H9 (cell line): ENCODE measurements at regions not wholly inside any gene's neighbourhood (a gene's known extent, or its start where the extent isn't known, plus 50 kb on each side); places are given as distances from the start of the nearest gene placed in this dataset.
A peak's percentile ranks its signal among the peaks of the same experiment; 100 is the strongest.

ENCODE experiments used
- DNase-seq: peaks from one replicate; pipeline ENCODE4 v3.0.0-alpha.2; 2017
- H2AFZ ChIP-seq: one replicate; pipeline ENCODE4 v1.6.1; 2013; ENCODE audit warnings: mild to moderate bottlenecking, low read length, control low read depth, moderate library complexity
- H2AK5ac ChIP-seq: 2 replicates; pipeline ENCODE4 v1.6.1; 2013; ENCODE audit warnings: low read length, control low read depth, mixed read lengths; ENCODE audit not compliant: insufficient read length
- H2BK120ac ChIP-seq: one replicate; pipeline ENCODE4 v1.6.1; 2013; ENCODE audit warnings: low read depth, mild to moderate bottlenecking, low read length, control low read depth, inconsistent platforms; ENCODE audit not compliant: poor library complexity, severe bottlenecking
- H2BK12ac ChIP-seq: 2 replicates; pipeline ENCODE4 v1.6.1; 2013; ENCODE audit warnings: low read length, control low read depth, mixed read lengths, low read depth; ENCODE audit not compliant: insufficient read length
- H2BK15ac ChIP-seq: 2 replicates; pipeline ENCODE4 v1.6.1; 2013; ENCODE audit warnings: low read depth, low read length, control low read depth
- H2BK20ac ChIP-seq: one replicate; pipeline ENCODE4 v1.6.1; 2013; ENCODE audit warnings: low read depth, mild to moderate bottlenecking, low read length, control low read depth, inconsistent platforms; ENCODE audit not compliant: poor library complexity, severe bottlenecking
- H2BK5ac ChIP-seq: 2 replicates; pipeline ENCODE4 v1.6.1; 2013; ENCODE audit warnings: low read length, control low read depth, mixed read lengths; ENCODE audit not compliant: insufficient read length
- H3K14ac ChIP-seq: 2 replicates; pipeline ENCODE4 v1.6.1; 2013; ENCODE audit warnings: low read length, control low read depth; ENCODE audit not compliant: insufficient read depth
- H3K18ac ChIP-seq: 2 replicates; pipeline ENCODE4 v1.6.1; 2013; ENCODE audit warnings: low read depth, mild to moderate bottlenecking, mixed read lengths, low read length, control low read depth; ENCODE audit not compliant: insufficient read length
- H3K23ac ChIP-seq: 2 replicates; pipeline ENCODE4 v1.6.1; 2013; ENCODE audit warnings: low read length, control low read depth, mixed read lengths, low read depth; ENCODE audit not compliant: insufficient read length
- H3K23me2 ChIP-seq: 2 replicates; pipeline ENCODE4 v1.6.1; 2013; ENCODE audit warnings: low read depth, mild to moderate bottlenecking, mixed read lengths, low read length, control low read depth; ENCODE audit not compliant: insufficient read length, poor library complexity, severe bottlenecking
- H3K27ac ChIP-seq: 2 replicates; pipeline ENCODE4 v1.5.1; 2013; ENCODE audit warnings: low read length, control low read depth, mixed read lengths, low read depth; ENCODE audit not compliant: insufficient read length
- H3K27me3 ChIP-seq: 2 replicates; pipeline ENCODE4 v1.6.1; 2013; ENCODE audit warnings: low read length, control low read depth, inconsistent platforms; ENCODE audit not compliant: insufficient read depth
- H3K4ac ChIP-seq: 2 replicates; pipeline ENCODE4 v1.6.1; 2013; ENCODE audit warnings: low read depth, mild to moderate bottlenecking, control low read depth, inconsistent platforms, low read length, moderate library complexity
- H3K4me1 ChIP-seq: 2 replicates; pipeline ENCODE4 v1.6.1; 2013; ENCODE audit warnings: low read length, control low read depth, inconsistent platforms; ENCODE audit not compliant: insufficient read depth
- H3K4me2 ChIP-seq: 2 replicates; pipeline ENCODE4 v1.6.1; 2013; ENCODE audit warnings: low read length, control low read depth, mixed read lengths; ENCODE audit not compliant: insufficient read length, insufficient read depth
- H3K56ac ChIP-seq: 2 replicates; pipeline ENCODE4 v1.6.1; 2013; ENCODE audit warnings: low read depth, mild to moderate bottlenecking, mixed read lengths, low read length, control low read depth; ENCODE audit not compliant: insufficient read length
- H3K79me1 ChIP-seq: 2 replicates; pipeline ENCODE4 v1.6.1; 2013; ENCODE audit warnings: low read depth, mild to moderate bottlenecking, moderate library complexity, low read length, control low read depth, inconsistent platforms; ENCODE audit not compliant: insufficient read depth, poor library complexity, severe bottlenecking
- H3K79me2 ChIP-seq: 2 replicates; pipeline ENCODE4 v1.6.1; 2013; ENCODE audit warnings: low read length, control low read depth, inconsistent platforms; ENCODE audit not compliant: insufficient read depth
- H3K9ac ChIP-seq: 2 replicates; pipeline ENCODE4 v1.6.1; 2013; ENCODE audit warnings: low read length, control low read depth, mixed read lengths; ENCODE audit not compliant: insufficient read length; ENCODE audit errors: extremely low read depth
- H3K9me3 ChIP-seq: one replicate; pipeline ENCODE4 v1.6.1; 2013; ENCODE audit warnings: low read depth, low read length, inconsistent platforms; ENCODE audit not compliant: control insufficient read depth
- H3T11ph ChIP-seq: one replicate; pipeline ENCODE4 v1.6.1; 2013; ENCODE audit warnings: mild to moderate bottlenecking, low read length, control low read depth, inconsistent platforms
- H4K20me1 ChIP-seq: one replicate; pipeline ENCODE4 v1.6.1; 2013; ENCODE audit not compliant: control insufficient read depth, insufficient read length, insufficient read depth
- H4K5ac ChIP-seq: 2 replicates; pipeline ENCODE4 v1.6.1; 2013; ENCODE audit warnings: low read depth, mild to moderate bottlenecking, mixed read lengths, low read length, control low read depth; ENCODE audit not compliant: insufficient read length
- H4K8ac ChIP-seq: replicated peaks from 2 replicates; pipeline ENCODE4 v1.6.1; 2013; ENCODE audit warnings: low read length, control low read depth, mixed read lengths, low read depth; ENCODE audit not compliant: insufficient read length
- H4K91ac ChIP-seq: 2 replicates; pipeline ENCODE4 v1.6.1; 2013; ENCODE audit warnings: low read depth, mild to moderate bottlenecking, moderate library complexity, mixed read lengths, low read length, control low read depth; ENCODE audit not compliant: insufficient read length
- H3K27ac Mint-ChIP-seq, 3 experiments: 2 replicates in 2 of 3; 3 replicates in 1 of 3; pipeline ENCODE4 v1.8.0; 2020 to 2021; ENCODE audit warnings: mixed read lengths in 3 of 3, mild to moderate bottlenecking in 1 of 3, moderate library complexity in 1 of 3
- H3K27me3 Mint-ChIP-seq: 2 replicates; pipeline ENCODE4 v1.8.0; 2021; ENCODE audit warnings: low read depth, mild to moderate bottlenecking, moderate library complexity, mixed read lengths
- H3K36me3 Mint-ChIP-seq, 3 experiments: 2 replicates in 2 of 3; 3 replicates in 1 of 3; pipeline ENCODE4 v1.8.0; 2020 to 2021; ENCODE audit warnings: low read depth in 3 of 3, mixed read lengths in 3 of 3; ENCODE audit not compliant: insufficient read depth in 1 of 3
- H3K4me1 Mint-ChIP-seq, 2 experiments: 2 replicates each; pipeline ENCODE4 v1.8.0; 2020; ENCODE audit warnings: mixed read lengths in 2 of 2
- H3K4me3 Mint-ChIP-seq, 2 experiments: 2 replicates in 1 of 2; 3 replicates in 1 of 2; pipeline ENCODE4 v1.8.0; 2020 to 2021; ENCODE audit warnings: mild to moderate bottlenecking in 2 of 2, mixed read lengths in 2 of 2, moderate library complexity in 1 of 2
- H3K9me3 Mint-ChIP-seq, 2 experiments: 2 replicates in 1 of 2; 3 replicates in 1 of 2; pipeline ENCODE4 v1.8.0; 2020; ENCODE audit warnings: mild to moderate bottlenecking in 2 of 2, mixed read lengths in 2 of 2, moderate library complexity in 1 of 2
- CTCF ChIP-seq: fragments of 200-600 bp; sonication (generic); conservative IDR thresholded peaks from 3 replicates; pipeline ENCODE4 v1.8.0; 2021; ENCODE audit warnings: antibody characterized with exemption, mild to moderate bottlenecking
- WGBS: extraction: QIAGEN DNeasy Blood & Tissue Kit; methylation state at CpG from one replicate; pipeline ENCODE4 v1.1.7; 2013; ENCODE audit warnings: missing lambda C conversion rate, low lambda C conversion rate, mixed read lengths; ENCODE audit not compliant: insufficient read length; ENCODE audit errors: extremely low coverage; 5-methylcytosine and 5-hydroxymethylcytosine counted together

- Histone ChIP-seq H3K9me3 (no peaks in the 10 kb centered on the region), H2BK12ac (no peak overlapping the region), H4K5ac (no peak overlapping the region), H3T11ph (no peak overlapping the region), H2BK15ac (no peak overlapping the region), H3K23ac (no peak overlapping the region), H4K8ac (no peak overlapping the region), H3K79me1 (no peaks in the 10 kb centered on the region), H3K79me2 (no peaks in the 10 kb centered on the region), H2BK20ac (no peak overlapping the region), H3K27me3 (no peaks in the 10 kb centered on the region), H2BK5ac (no peak overlapping the region), H3K56ac (no peak overlapping the region), H3K14ac (no peak overlapping the region), H3K4me1 (peaks cover 6% of the 10 kb centered on the region), H3K23me2 (no peaks in the 10 kb centered on the region), H2AFZ (no peak overlapping the region), H3K4ac (no peak overlapping the region), H4K20me1 (no peaks in the 10 kb centered on the region), H2BK120ac (no peak overlapping the region), H4K91ac (no peak overlapping the region), H2AK5ac (no peak overlapping the region), H3K27ac (no peak overlapping the region), H3K9ac (no peak overlapping the region), H3K4me2 (no peak overlapping the region), H3K18ac (no peak overlapping the region)
- Mint-ChIP-seq H3K27ac (0 out of 7 replicates have a peak overlapping the region, but pooled peaks of 1 of the 3 experiments have one; percentile 12), H3K4me1 (peaks cover 15 to 24% of the 10 kb centered on the region in 2 experiments), H3K27me3 (no peaks in the 10 kb centered on the region), H3K4me3 (no peak overlapping the region), H3K9me3 (no peaks in the 10 kb centered on the region), H3K36me3 (no peaks in the 10 kb centered on the region)
- TF ChIP-seq CTCF, result no peak
- DNase-seq, result no peak
- WGBS, result no CpG with 5 or more reads among the region's 6 CpGs
Measured at GRCh38 chr12:97093187-97093683, 186.2 kb downstream of the NEDD1 start.
